HG03103 (cell line): ENCODE measurements at regions not wholly inside any gene's neighbourhood (a gene's known extent, or its start where the extent isn't known, plus 50 kb on each side); places are given as distances from the start of the nearest gene placed in this dataset.
"Not testable (repeated sequence)": the region's sequence is repeated elsewhere in the genome, so short reads cannot be mapped to it uniquely, and the experiment has no call there.

ENCODE experiments used
- ATAC-seq: cut with Tn5 transposase; IDR thresholded peaks from one replicate; pipeline ENCODE4 v1.9.1; 2021; ENCODE audit warnings: low read depth; ENCODE audit not compliant: unreplicated experiment

- no peak for ATAC-seq
Observed at GRCh38 chr2:83916559-83916958, 542.5 kb downstream of the SUCLG1 start.

GRCh38 chr2:83915381-83915780 is 543.7 kb downstream of the SUCLG1 start:
- ATAC-seq: no peak

GRCh38 chr2:83908750-83909149 is 550.3 kb downstream of the SUCLG1 start:
- ATAC-seq: no peak

- no peak for ATAC-seq
Observed at GRCh38 chr2:83901317-83901716, 557.8 kb downstream of the SUCLG1 start.

- ATAC-seq: no peak
Observed at GRCh38 chr2:83900862-83901261, 558.2 kb downstream of the SUCLG1 start.

GRCh38 chr2:83899271-83899670 is 559.8 kb downstream of the SUCLG1 start:
- no peak for ATAC-seq

- no peak for ATAC-seq
Observed at GRCh38 chr2:83894976-83895375, 564.1 kb downstream of the SUCLG1 start.

GRCh38 chr2:83887757-83888156 is 571.3 kb downstream of the SUCLG1 start:
- ATAC-seq: no peak

GRCh38 chr2:83879127-83879526 is 580.0 kb downstream of the SUCLG1 start:
- ATAC-seq: no peak

- not testable (repeated sequence) for ATAC-seq
Observed at GRCh38 chr2:83877261-83877660, 581.8 kb downstream of the SUCLG1 start.

- no peak for ATAC-seq
Observed at GRCh38 chr2:83874712-83875430, 584.2 kb downstream of the SUCLG1 start.

- no peak for ATAC-seq
Observed at GRCh38 chr2:83874066-83874465, 585.0 kb downstream of the SUCLG1 start.

GRCh38 chr2:83873110-83873509 is 586.0 kb downstream of the SUCLG1 start:
- ATAC-seq: no peak

GRCh38 chr2:83866211-83866610 is 592.9 kb downstream of the SUCLG1 start:
- no peak for ATAC-seq

- ATAC-seq: no peak
Observed at GRCh38 chr2:83862600-83862999, 596.5 kb downstream of the SUCLG1 start.

- no peak for ATAC-seq
Observed at GRCh38 chr2:83860320-83860719, 598.8 kb downstream of the SUCLG1 start.

GRCh38 chr2:83859553-83859952 is 599.5 kb downstream of the SUCLG1 start:
- no peak for ATAC-seq

GRCh38 chr2:83851066-83851465 is 608.0 kb downstream of the SUCLG1 start:
- ATAC-seq: no peak

- no peak for ATAC-seq
Observed at GRCh38 chr2:83850071-83850725, 608.9 kb downstream of the SUCLG1 start.

GRCh38 chr2:83844490-83844889 is 614.6 kb downstream of the SUCLG1 start:
- no peak for ATAC-seq

- no peak for ATAC-seq
Observed at GRCh38 chr2:83842421-83842820, 616.7 kb downstream of the SUCLG1 start.

- no peak for ATAC-seq
Observed at GRCh38 chr2:83837823-83838222, 621.3 kb downstream of the SUCLG1 start.
